KBM-7 (cell line): ENCODE measurements at regions not wholly inside any gene's neighbourhood (a gene's known extent, or its start where the extent isn't known, plus 50 kb on each side); places are given as distances from the start of the nearest gene placed in this dataset.

Experiments
- DNase-seq: peaks from one replicate; pipeline ENCODE4 v3.0.0-alpha.2; 2015
- in situ Hi-C: fragments of 300-500 bp; cut with MboI; formaldehyde crosslinking; loops from 2 replicates; pipeline ENCODE4 v1.14.3; 2020; ENCODE audit warnings: low sequenced_read_pairs, low pct_unique_long_range_greater_than_20kb, mixed read lengths

GRCh38 chr4:124790471-124790870, 77.9 kb upstream of the ANKRD50 start:
- no peak for DNase-seq
- in situ Hi-C loops = no loop called here

DNA sequence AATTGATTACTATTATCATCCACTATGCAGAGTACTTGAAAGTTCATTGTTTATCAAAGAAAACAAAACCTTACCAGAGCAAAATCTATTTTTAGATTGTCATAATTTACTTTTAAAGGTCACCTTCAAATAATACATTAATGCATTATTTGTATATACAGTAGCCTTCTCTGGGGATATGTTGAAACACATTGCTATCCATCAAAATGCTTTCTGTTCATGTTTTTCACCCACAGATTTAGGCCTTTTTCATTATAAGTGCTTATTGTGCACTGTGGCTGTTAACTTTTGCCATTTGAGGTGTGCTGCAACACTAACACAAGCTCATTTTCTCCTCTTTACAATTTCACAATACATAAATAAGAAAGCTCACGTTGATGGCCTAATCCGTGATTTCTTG, 74.1 kb upstream of the ANKRD50 start:
- DNase-seq = no peak
- in situ Hi-C loops = no loop called here

- in situ Hi-C loops = no loop called here
- DNase-seq = no peak
These were observed 73.1 kb upstream of the ANKRD50 start for GRCh38 chr4:124785645-124786044.

GRCh38 chr4:124783847-124784246, 71.3 kb upstream of the ANKRD50 start:
- in situ Hi-C loops = no loop called here
- no peak for DNase-seq

GRCh38 chr4:124777007-124777406, 64.5 kb upstream of the ANKRD50 start:
- no peak for DNase-seq
- in situ Hi-C loops = no loop called here

GRCh38 chr4:124768596-124769365, 56.2 kb upstream of the ANKRD50 start:
- in situ Hi-C loops = no loop called here

GRCh38 chr4:124762956-124763355, 50.4 kb upstream of the ANKRD50 start:
- DNase-seq = no peak
- in situ Hi-C loops = no loop called here

More at GRCh38 chr4:124768596-124769365, 56.2 kb upstream of the ANKRD50 start:
- no peak for DNase-seq
